ENCODE measurements at regions not wholly inside any gene's neighbourhood (a gene's known extent, or its start where the extent isn't known, plus 50 kb on each side); places are given as distances from the start of the nearest gene placed in this dataset.

GRCh38 chr6:68114463-68115047, 520.5 kb upstream of the ADGRB3 start:
- TF ChIP-seq CTCF (IDR thresholded peaks at IDR 0.05), result no peak
- Histone ChIP-seq H3K36me3 (ENCODE audit: insufficient read depth, low read length) (no peaks in the 10 kb centered on the region), H3K27ac (ENCODE audit: low read depth in 1 of 2, low read length in 2 of 2) (no peak overlapping the region), H3K27me3 (ENCODE audit: control insufficient read depth in 1 of 2, insufficient read depth in 2 of 2, low read length in 2 of 2) (no peaks in the 10 kb centered on the region), H3K4me3 (ENCODE audit: low read length) (no peak overlapping the region), H3K4me1 (ENCODE audit: insufficient read depth, low read length) (no peaks in the 10 kb centered on the region), H3K9me3 (ENCODE audit: control insufficient read depth in 1 of 2, insufficient read depth in 1 of 2, low read length in 2 of 2) (peaks cover 0 to 7% of the 10 kb centered on the region in 2 experiments)
- H3K27ac Mint-ChIP-seq, result no peak overlapping the region
- ATAC-seq (ENCODE audit: poor library complexity) (no peak), DNase-seq (no peak)
- ChIA-PET POLR2A (no interaction called here), CTCF (no interaction called here)
- no peak overlapping the region for H3K4me3 Mint-ChIP-seq
- H3K27me3 Mint-ChIP-seq, result no peaks in the 10 kb centered on the region
- H3K9me3 Mint-ChIP-seq, result peaks cover 5% of the 10 kb centered on the region
- H3K36me3 Mint-ChIP-seq (ENCODE audit: low read depth), result no peaks in the 10 kb centered on the region
- intact Hi-C loops (cut with DNase I, micrococcal nuclease), result no loop called here
- H3K4me1 Mint-ChIP-seq (ENCODE audit: low read depth), result no peaks in the 10 kb centered on the region

- no peak overlapping the region for H3K27ac ChIP-seq (ENCODE audit: low read depth in 1 of 2, low read length in 2 of 2)
- ChIA-PET CTCF (no interaction called here), POLR2A (no interaction called here)
- Mint-ChIP-seq H3K27me3 (no peaks in the 10 kb centered on the region), H3K4me1 (ENCODE audit: low read depth) (no peaks in the 10 kb centered on the region), H3K9me3 (peaks cover 9% of the 10 kb centered on the region), H3K27ac (no peak overlapping the region), H3K4me3 (no peak overlapping the region), H3K36me3 (ENCODE audit: low read depth) (no peaks in the 10 kb centered on the region)
- TF ChIP-seq CTCF (IDR thresholded peaks at IDR 0.05), result no peak
- DNase-seq (no peak), ATAC-seq (ENCODE audit: poor library complexity) (no peak)
- H3K27me3 ChIP-seq (ENCODE audit: control insufficient read depth in 1 of 2, insufficient read depth in 2 of 2, low read length in 2 of 2), result no peaks in the 10 kb centered on the region
- intact Hi-C loops (cut with DNase I, micrococcal nuclease), result no loop called here
- H3K9me3 ChIP-seq (ENCODE audit: control insufficient read depth in 1 of 2, insufficient read depth in 1 of 2, low read length in 2 of 2), result peaks cover 0 to 5% of the 10 kb centered on the region in 2 experiments
- no peaks in the 10 kb centered on the region for H3K4me1 ChIP-seq (ENCODE audit: insufficient read depth, low read length)
- H3K4me3 ChIP-seq (ENCODE audit: low read length), result no peak overlapping the region
- no peaks in the 10 kb centered on the region for H3K36me3 ChIP-seq (ENCODE audit: insufficient read depth, low read length)
Measured at GRCh38 chr6:68108233-68108835, 526.7 kb upstream of the ADGRB3 start.

- CTCF ChIA-PET, result no interaction called here
- H3K36me3 Mint-ChIP-seq (ENCODE audit: low read depth), result no peaks in the 10 kb centered on the region
Measured at GRCh38 chr6:68094070-68094469, 541.0 kb upstream of the ADGRB3 start.

More at GRCh38 chr6:68094070-68094469, 541.0 kb upstream of the ADGRB3 start:
- no peak for TF ChIP-seq CTCF (IDR thresholded peaks at IDR 0.05)
- Histone ChIP-seq H3K27ac (ENCODE audit: low read depth in 1 of 2, low read length in 2 of 2) (no peak overlapping the region), H3K4me3 (ENCODE audit: low read length) (no peak overlapping the region), H3K27me3 (ENCODE audit: control insufficient read depth in 1 of 2, insufficient read depth in 2 of 2, low read length in 2 of 2) (no peaks in the 10 kb centered on the region), H3K36me3 (ENCODE audit: insufficient read depth, low read length) (no peaks in the 10 kb centered on the region), H3K9me3 (ENCODE audit: control insufficient read depth in 1 of 2, insufficient read depth in 1 of 2, low read length in 2 of 2) (no peaks in the 10 kb centered on the region), H3K4me1 (ENCODE audit: insufficient read depth, low read length) (no peaks in the 10 kb centered on the region)
- H3K27me3 Mint-ChIP-seq, result no peaks in the 10 kb centered on the region
- no peak overlapping the region for H3K4me3 Mint-ChIP-seq
- intact Hi-C loops (cut with DNase I, micrococcal nuclease), result no loop called here
- H3K27ac Mint-ChIP-seq, result no peak overlapping the region
- POLR2A ChIA-PET, result no interaction called here
- peaks cover 5% of the 10 kb centered on the region for H3K9me3 Mint-ChIP-seq
- ATAC-seq (ENCODE audit: poor library complexity), result no peak
- no peak for DNase-seq
- no peaks in the 10 kb centered on the region for H3K4me1 Mint-ChIP-seq (ENCODE audit: low read depth)
